Activated CD4-positive, alpha-beta T cell treated with anti-CD3 and anti-CD28 coated beads, Interleukin-2, amount 50 U/mL, for 1 hour (primary cell): ENCODE measurements at regions not wholly inside any gene's neighbourhood (a gene's known extent, or its start where the extent isn't known, plus 50 kb on each side); places are given as distances from the start of the nearest gene placed in this dataset.

Experiments
- DNase-seq: peaks from one replicate; pipeline ENCODE4 v3.0.0-alpha.2; 2020

GRCh38 chr22:46079093-46079860 is 71.0 kb upstream of the PPARA start:
- DNase-seq = no peak

GRCh38 chr22:46079861-46080821 is 70.2 kb upstream of the PPARA start:
- no peak for DNase-seq

- DNase-seq = no peak
Measured at GRCh38 chr22:46081036-46081830, 69.1 kb upstream of the PPARA start.

DNA sequence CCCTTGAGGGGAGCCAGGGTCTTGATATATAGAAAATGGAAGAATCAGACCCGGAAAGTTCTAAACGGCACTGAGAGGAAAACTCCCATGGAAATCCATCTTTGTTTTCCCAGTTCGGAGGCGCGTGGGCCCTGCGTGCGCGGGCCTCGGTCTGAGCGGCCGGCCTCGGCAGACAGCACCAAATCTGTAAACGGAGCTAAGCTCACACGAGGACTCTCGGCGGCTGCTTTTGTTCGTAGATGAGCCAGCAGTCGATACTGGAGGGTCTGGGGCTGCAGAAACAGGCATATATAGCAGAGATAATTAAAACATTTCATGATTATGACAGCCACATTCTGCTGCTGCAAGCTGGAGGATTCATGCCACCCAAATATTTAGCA is 68.5 kb upstream of the PPARA start:
- no peak for DNase-seq

- DNase-seq = no peak
Measured at GRCh38 chr22:46082633-46083032, 67.7 kb upstream of the PPARA start.

GRCh38 chr22:46083383-46084350 is 66.7 kb upstream of the PPARA start:
- no peak for DNase-seq

GRCh38 chr22:46084376-46084775 is 66.0 kb upstream of the PPARA start:
- DNase-seq = no peak

GRCh38 chr22:46084943-46085827 is 65.1 kb upstream of the PPARA start:
- DNase-seq = no peak

DNA sequence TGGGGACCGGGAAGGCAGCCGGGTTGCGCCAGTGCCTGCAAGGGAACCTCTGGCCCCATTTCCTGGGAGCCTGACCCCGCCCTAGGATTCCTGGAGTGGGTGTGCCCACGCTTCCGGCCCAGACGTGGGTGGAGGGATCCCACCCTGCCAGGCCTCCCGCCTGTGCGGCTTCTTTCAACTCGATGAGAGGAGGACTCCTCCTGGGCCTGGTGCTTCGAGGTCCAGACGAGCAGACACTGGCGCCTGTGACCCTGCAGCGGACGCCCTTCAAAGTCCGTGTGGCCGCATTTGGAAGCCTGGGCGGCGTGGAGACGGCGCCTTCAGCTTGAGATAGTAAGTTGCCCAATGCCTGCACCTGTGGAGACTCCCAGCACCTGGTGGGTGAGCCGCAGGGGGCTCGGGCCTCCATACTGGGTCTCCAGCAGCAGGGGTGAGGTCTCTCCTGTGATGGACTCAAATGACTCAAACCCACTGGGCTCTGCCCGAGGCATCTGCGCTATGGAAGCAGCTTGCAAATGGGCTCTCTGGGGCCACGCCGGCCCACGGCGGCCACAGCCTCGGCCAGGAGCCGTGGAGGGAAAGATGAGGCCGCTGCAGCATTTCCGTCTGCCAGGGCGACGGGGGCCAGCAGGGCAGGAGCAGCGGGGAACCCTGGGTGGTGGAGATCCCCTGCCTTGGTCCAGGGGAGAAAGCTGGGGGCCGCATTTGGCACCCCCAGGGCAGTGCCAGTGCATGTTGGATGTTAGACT is 64.3 kb upstream of the PPARA start:
- no peak for DNase-seq

- DNase-seq = no peak
Measured at GRCh38 chr22:46086577-46087335, 63.6 kb upstream of the PPARA start.

- no peak for DNase-seq
Measured at GRCh38 chr22:46087336-46087690, 63.0 kb upstream of the PPARA start.

DNA sequence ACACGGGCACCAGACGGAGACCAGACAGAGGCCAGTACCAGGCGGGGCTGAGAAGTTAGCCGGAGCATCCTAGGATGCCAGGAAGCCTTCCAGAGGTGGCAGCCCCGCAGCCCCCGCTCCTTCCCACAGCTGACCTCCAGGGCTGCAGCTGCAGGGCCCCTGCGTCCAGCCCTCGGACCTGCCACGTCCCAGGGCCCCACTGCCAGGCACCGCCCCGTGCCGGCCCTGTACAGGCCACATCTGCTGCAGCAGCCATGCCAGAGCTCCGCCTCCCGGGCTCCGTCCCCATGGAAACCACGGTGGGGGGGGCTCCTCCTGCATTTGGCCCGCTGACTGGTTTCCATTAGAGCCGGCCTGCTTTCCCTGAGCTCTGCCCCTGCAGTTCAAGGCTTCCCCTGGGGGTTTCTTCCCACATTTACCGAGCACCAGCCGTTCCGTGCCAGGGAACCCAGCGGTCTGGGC is 62.5 kb upstream of the PPARA start:
- no peak for DNase-seq

- no peak for DNase-seq
Measured at GRCh38 chr22:46088541-46089311, 61.6 kb upstream of the PPARA start.

- DNase-seq = no peak
Measured at GRCh38 chr22:46089426-46090035, 60.8 kb upstream of the PPARA start.

GRCh38 chr22:46090036-46090591 is 60.2 kb upstream of the PPARA start:
- no peak for DNase-seq

- no peak for DNase-seq
Measured at GRCh38 chr22:46090631-46091201, 59.6 kb upstream of the PPARA start.

DNA sequence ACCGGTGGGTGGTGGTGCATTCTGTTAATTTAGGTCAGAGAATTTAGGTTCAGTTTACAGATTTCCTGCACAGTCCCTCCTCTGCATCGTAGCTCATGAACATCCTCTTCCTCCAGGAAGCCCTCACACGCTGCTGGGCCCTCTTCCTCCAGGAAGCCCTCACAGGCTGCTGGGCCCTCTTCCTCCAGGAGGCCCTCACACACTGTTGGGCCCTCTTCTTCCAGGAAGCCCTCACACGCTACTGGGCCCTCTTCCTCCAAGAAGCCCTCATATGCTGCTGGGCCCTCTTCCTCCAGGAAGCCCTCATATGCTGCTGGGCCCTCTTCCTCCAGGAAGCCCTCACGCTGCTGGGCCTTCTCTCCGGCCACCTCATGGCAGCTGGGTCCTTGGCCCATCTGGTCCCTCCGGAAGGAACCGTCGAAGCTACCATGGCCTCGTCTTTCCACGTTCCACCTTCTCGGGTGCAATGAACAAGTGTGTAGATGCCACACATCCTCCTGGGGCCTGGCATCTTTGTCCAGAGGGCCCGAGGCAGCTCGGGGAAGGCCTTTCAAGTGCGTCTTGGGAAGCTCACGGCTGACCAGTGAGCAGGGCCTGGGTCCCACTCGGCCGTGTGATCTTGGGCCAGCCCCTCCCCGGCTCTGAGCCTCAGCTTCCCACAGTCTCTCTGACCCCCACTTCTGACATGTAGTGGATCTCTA is 58.9 kb upstream of the PPARA start:
- DNase-seq = no peak
